Right forelimb (tissue), 1 donor: ENCODE measurements at regions not wholly inside any gene's neighbourhood (a gene's known extent, or its start where the extent isn't known, plus 50 kb on each side); places are given as distances from the start of the nearest gene placed in this dataset.
A peak's percentile ranks its signal among the peaks of the same experiment; 100 is the strongest.
"Not testable (repeated sequence)": the region's sequence is repeated elsewhere in the genome, so short reads cannot be mapped to it uniquely, and the experiment has no call there.

Experiments
- DNase-seq: peaks from one replicate; pipeline ENCODE4 v3.0.0-alpha.2; 2018

GRCh38 chr2:225911019-225911418, 511.5 kb downstream of the NYAP2 start:
- no peak for DNase-seq

- no peak for DNase-seq
These were observed 495.6 kb downstream of the NYAP2 start for GRCh38 chr2:225895126-225895525.

DNA sequence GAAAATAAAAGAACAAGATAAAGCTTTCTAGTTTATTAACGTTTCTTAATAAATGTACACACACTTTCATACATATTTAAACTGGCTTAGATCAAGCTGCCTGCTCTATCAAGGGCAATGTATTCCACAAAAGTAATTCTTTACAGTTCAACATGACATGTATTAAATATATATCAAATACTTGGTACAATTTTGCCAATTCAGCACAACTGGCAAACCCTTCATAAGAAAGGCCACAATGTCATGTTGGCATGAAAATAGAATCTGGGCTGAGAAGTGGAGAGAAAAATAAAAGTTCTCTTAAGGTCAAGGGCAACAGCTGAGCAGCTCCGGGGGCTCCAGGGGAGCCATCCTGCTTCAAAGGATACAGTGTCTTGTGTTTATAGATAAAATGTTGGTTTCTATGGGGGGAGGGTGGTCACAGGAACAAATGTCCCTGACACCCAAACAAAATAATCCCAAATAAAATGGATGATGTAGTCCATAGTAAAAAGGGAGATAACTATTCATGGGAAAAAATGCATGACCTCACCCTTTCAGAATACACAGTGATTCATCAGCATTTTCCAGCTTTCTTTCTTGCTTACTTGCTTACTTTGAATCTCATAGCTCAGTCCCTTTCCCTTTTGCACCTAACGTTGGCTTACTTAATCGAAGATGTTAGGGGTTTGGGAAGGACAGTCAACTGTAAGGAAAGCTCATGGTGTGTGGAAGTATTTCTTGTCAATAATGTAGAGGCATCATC, 494.9 kb downstream of the NYAP2 start:
- DNase-seq: no peak

- DNase-seq: no peak
These were observed 493.6 kb downstream of the NYAP2 start for GRCh38 chr2:225893151-225893550.

- no peak for DNase-seq
These were observed 492.3 kb downstream of the NYAP2 start for GRCh38 chr2:225891771-225892170.

GRCh38 chr2:225891013-225891412, 491.5 kb downstream of the NYAP2 start:
- DNase-seq: no peak

DNA sequence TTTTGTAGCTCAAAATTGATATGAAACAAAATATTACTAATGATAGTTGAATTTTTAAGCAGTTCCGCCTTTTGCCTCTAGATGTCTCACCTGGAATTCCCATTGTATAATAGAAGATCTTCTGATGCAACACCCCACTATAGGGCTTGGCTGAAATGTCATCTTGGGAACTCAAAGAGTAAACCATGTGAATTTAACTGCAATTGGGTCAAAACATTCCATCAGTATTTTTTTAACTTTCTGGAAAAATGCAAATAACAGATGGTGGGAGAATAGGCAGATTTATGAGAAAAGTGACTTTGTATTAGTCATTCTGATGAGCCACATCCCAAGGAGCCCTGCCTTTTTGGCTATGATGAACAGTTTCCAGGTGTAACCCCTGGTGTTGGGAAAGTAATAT, 489.9 kb downstream of the NYAP2 start:
- DNase-seq: no peak

- DNase-seq: no peak
These were observed 467.6 kb downstream of the NYAP2 start for GRCh38 chr2:225867071-225867470.

DNA sequence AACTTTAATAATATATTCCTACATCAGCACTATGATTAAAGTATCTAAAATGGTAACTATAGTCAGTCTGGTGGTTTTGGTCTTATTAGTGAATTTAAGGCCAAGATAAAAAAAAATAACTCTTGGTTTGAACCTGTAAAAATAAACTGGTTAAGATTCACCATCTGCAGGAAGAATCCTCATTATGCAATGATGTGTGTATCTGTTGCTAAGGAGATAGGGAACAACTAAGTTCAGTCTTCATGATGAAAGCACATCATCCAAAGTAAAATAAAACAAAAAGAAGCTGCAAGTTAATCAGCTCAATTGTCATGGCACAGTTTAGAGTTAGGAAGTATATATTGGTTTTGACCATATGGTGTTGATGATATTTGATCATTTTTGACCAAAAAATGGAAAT, 466.0 kb downstream of the NYAP2 start:
- no peak for DNase-seq

DNA sequence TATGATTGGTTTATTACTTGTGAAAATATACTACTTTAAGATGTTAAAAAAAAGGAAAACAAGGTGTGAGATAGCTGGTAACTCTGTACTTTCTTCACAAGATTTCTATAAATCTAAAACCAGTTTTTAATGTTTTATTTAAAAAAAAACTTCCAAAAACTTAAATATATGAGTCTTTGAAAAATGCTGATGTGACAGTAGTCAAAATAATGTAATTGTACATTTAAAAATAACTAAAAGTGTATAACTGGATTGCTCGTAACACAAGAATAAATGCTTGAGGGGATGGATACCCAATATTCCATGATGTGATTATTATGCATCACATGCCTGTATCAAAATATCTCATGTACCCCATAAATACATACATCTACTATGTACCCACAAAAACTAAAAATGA, 464.9 kb downstream of the NYAP2 start:
- DNase-seq: no peak

DNA sequence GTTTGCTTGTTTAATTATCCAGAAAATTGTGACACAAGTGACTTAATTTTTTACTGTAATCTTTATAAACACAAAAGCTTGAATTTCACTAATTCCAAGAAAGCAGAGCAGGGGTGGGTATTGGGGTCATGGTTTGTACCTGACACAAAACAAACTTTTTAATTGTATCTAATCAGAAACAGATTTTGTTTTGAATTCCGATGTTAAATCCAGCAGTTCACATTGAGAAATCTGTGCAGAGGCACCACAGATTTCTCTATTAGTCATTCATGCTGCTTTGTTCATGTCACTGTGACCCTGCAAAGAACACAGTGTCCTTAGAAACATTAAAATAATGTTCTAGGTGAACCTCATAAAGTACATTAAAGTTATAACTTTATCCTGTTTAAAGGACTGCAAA, 443.4 kb downstream of the NYAP2 start:
- DNase-seq: no peak

GRCh38 chr2:225841314-225841713, 441.8 kb downstream of the NYAP2 start:
- no peak for DNase-seq

DNA sequence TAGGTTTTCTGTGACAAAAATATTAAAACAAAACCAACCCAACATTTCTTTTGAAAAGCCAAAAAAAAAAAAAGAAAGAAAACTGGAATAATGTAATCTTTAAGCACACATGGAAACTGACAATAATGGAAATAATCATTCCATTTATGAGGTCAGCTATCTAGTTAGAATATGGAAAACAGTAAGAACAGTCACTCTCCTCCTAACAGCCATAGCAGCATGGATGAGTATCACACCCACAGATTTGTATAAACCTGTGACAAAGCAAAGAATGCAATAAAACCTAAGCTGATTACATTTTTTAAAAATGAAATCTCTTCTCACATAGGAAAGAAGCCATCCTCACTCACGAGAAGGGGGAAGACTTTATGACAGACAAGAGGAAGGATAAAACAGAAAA, 437.8 kb downstream of the NYAP2 start:
- no peak for DNase-seq

- DNase-seq: no peak
These were observed 425.4 kb downstream of the NYAP2 start for GRCh38 chr2:225824748-225825449.

GRCh38 chr2:225821351-225821750, 421.8 kb downstream of the NYAP2 start:
- DNase-seq: no peak

DNA sequence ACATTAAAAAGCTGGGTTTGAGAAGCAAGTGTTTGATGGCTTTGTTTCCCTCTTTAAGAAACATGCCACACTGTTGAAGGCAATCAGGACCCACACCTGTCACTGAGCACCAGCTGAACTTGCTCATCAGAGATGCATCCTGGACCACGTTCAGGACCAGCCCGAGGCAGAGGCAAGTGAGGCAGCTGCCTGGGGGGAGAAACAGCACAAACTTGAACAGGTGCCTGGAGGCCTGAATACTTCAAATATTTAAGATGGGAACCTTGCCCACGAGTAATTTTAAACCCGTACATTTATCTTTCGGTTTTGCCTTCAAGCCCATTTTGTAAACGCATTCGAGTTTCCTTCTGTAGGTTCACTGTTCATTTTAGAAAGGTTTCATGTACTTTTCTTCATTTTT, 421.3 kb downstream of the NYAP2 start:
- DNase-seq: peak; percentile 49

- no peak for DNase-seq
These were observed 415.0 kb downstream of the NYAP2 start for GRCh38 chr2:225814554-225814953.

DNA sequence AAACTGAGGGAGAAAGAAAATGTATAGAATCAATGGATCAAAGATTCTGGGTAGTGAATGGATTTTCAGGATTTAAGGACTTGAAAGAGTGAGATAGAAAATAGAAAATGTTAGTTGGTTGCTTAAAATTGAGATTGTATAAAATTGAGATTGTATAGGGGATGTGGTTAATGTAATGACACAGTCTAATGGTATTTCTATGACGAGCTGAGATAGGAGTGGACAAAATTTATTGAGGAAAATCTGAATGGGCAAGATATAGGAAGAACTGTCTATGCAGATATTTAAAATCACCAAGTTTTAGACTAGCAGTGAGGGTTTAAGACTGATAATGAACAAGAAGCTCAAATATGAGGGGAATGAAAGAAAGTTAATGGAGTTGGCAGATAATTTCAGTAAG, 406.6 kb downstream of the NYAP2 start:
- no peak for DNase-seq

- DNase-seq: not testable (repeated sequence)
These were observed 402.6 kb downstream of the NYAP2 start for GRCh38 chr2:225802076-225802475.

DNA sequence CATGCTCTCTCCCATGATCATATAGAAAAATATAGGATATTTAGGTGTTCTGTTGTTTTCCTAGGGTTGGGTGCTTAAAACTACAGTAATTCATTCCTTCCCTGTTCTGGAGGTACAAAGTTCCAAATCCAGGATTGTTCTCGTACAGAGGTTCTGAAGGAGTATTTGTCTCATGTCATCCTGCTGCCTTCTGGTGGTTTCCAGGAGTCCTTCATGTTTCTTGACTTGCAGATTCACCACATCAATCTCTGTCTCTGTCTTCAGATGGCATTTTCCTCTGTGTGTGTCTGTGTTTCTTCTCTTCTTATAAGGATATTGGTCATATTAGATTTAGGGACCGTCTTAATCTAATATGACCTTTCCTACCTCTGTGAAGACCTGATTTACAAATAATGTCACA, 397.9 kb downstream of the NYAP2 start:
- no peak for DNase-seq

DNA sequence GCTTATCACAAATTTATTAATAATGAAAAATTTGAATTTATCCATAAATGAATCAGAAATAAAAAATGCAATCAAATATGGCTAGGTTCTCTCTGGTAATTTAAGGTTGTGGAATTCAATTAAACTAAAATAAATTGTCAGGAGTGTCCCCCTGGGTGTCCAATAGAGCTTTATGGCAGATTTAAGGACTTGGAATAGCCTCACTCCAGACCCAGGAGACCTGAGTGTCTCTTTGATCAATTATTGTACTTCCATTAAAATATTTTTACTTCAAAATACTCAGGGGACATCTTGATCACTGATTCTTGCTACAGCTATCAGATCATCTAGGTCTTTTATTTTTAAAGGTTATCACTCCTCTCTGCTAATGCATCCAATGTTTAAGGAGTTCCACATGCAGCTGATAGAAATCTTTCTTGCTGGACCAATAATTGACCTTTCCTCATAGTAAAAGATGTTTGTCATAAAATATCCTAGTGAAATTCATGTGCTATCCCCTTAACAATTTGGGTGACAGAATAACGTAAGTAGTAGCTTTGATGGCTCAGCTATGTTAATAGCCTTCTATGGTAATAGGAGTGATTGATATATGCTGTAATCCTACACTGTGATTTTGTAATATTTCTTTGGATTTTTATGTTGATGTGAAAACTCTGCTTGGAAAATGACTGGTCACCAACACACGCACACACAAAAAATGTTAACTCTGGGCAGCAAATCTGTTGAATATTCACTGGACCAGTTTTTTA, 395.3 kb downstream of the NYAP2 start:
- no peak for DNase-seq

GRCh38 chr2:225793736-225794550, 394.4 kb downstream of the NYAP2 start:
- no peak for DNase-seq

- DNase-seq: no peak
These were observed 389.1 kb downstream of the NYAP2 start for GRCh38 chr2:225788571-225789094.
